ENCODE measurements at regions not wholly inside any gene's neighbourhood (a gene's known extent, or its start where the extent isn't known, plus 50 kb on each side); places are given as distances from the start of the nearest gene placed in this dataset.

DNA sequence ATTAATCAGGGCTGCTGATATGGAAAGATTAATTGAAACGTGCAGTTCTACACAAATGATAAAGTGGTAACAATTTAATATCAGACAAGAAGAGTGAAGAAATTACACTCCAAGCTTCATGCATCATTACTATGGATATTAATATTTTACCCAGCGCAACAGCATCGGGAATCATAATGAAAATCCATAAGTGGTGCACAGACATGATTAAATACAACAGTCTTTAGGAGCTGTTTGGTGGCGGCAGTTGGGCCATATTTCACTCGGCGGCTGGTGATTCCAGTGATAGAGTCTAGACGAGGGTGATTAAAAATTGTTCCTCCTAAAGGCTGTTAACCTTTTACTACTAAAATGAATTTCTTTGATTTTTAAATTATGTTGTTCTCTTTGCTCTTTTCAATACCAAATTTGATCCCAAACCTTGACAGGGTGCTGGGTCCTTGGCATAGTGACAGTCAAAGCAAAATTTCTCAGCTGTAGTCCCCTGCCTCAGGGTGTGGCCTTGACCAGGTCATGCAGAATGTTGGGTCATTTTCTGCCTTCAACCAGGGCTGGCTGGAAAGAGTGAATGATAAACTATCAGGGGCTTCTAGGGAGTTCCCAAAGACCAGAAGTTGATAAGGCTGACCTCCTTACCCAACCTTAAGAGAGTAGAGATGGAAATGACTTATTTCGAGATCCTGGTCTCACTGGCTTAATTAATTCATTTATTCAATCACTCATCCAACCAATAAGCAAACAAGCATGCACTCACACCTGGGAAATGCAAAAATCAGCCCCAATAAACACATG, 392.0 kb downstream of the IL20RB start:
- Mint-ChIP-seq H3K4me1 (no peaks in the 10 kb centered on the region), H3K4me3 (no peak overlapping the region), H3K9me3 (peaks cover 7% of the 10 kb centered on the region), H3K27ac (no peak overlapping the region), H3K36me3 (no peaks in the 10 kb centered on the region), H3K27me3 (no peaks in the 10 kb centered on the region)

DNA sequence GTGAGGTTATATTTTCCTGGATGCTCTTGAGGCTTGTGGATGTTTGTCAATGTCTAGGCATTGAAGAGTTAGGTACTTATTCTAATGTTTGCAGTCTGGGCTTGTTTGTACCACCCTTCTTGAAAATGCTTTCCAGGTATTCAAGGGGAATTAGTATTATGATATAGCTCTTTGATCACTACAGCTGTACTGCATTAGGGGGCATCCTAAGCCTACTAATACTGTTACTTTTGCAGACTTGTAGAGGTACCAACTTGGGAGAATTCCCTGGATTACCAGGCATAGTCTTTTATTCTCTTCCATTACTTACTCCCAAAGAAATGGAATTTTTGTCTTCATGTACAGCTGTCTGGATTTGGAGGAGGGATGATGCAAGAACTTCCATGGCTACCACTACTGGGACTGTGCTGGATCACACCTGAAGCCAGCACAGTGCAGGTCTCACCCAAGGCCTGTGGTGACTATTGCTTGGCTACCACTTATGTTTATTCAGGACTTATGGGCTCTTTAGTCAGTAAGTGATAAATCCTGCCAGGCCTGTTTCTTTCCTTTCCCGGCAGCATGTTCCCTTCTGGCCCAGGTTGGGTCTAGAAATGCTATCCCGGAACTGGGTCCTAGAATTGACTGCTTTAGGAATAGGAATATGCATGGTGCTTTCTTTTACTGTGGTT, 402.9 kb downstream of the IL20RB start:
- H3K27me3 Mint-ChIP-seq = no peaks in the 10 kb centered on the region
- no peaks in the 10 kb centered on the region for H3K36me3 Mint-ChIP-seq
- no peaks in the 10 kb centered on the region for H3K4me1 Mint-ChIP-seq
- H3K4me3 Mint-ChIP-seq = no peak overlapping the region
- H3K9me3 Mint-ChIP-seq = peaks cover 12% of the 10 kb centered on the region
- H3K27ac Mint-ChIP-seq = no peak overlapping the region

DNA sequence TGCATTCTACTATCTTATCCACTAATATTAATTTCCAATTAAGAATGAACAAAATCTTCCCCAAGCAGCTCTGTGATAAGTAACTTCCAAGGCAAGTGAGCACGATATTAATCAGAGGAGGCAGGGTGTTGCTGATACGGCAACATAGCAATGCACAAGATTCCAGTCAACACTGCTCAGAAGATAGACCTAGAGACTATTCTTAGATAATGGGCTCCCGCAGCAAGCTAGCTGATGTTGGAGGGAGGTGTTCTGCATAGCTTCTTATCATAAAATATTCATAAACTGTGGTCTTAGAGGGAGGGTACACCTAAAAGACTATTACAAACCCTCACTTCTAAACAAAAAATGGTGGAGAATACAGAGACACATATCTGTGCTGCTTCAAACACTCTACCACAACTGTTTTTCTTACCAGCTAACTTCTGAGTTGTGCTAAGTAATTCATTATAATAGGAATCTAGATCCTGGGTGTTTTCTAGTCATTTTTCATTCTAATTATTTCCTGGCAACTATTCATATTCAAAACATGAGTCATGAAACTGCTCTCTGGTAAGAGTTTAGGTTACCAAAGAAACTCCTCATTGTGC, 382.0 kb upstream of the SOX14 start:
- H3K36me3 Mint-ChIP-seq = peaks cover 1% of the 10 kb centered on the region
- H3K27ac Mint-ChIP-seq = no peak overlapping the region
- H3K4me1 Mint-ChIP-seq = no peaks in the 10 kb centered on the region
- H3K9me3 Mint-ChIP-seq = no peaks in the 10 kb centered on the region
- H3K27me3 Mint-ChIP-seq = no peaks in the 10 kb centered on the region
- H3K4me3 Mint-ChIP-seq = no peak overlapping the region

DNA sequence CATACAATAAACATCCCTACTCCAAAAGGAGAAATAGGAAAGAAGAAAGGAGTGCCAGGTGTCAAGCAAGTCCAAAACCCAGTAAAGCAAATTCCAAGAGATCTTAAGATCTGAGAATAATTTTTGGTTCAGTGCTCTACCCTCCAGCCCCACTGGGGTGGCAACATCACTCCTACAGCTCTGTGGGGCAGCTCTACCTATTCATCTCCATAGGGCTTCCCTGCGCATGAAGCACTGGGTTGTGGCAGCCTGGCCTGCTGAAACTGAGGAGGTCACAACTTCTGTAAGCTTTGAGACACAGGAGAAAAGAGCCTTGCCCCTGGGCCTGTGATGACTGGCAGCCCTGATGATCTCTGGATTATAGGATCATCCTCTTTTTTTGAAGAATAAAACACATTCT, 378.2 kb upstream of the SOX14 start:
- H3K27ac Mint-ChIP-seq = no peak overlapping the region
- H3K4me3 Mint-ChIP-seq = no peak overlapping the region
- no peaks in the 10 kb centered on the region for H3K27me3 Mint-ChIP-seq
- no peaks in the 10 kb centered on the region for H3K4me1 Mint-ChIP-seq
- H3K36me3 Mint-ChIP-seq = no peaks in the 10 kb centered on the region
- no peaks in the 10 kb centered on the region for H3K9me3 Mint-ChIP-seq

DNA sequence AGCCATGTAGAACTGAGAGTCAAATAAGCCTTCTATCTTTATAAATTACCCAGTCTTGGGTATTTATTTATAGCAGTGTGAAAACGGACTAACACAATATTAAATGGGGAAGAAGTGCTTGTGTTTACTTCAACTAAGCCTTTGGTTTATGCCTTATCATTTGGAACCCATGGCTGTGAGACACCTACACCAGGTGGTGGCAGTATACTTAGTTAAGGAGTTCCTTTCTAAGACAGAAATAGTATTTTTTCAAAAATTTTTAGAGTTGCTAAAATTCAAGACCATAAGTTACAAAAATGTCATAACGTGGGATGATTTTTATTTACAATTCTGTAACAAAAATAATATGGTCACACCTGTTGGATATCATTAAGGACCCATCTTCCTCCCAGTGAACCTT, 354.5 kb upstream of the SOX14 start:
- Mint-ChIP-seq H3K4me1 (no peaks in the 10 kb centered on the region), H3K9me3 (peaks cover 4% of the 10 kb centered on the region), H3K4me3 (no peak overlapping the region), H3K27me3 (peaks cover 2% of the 10 kb centered on the region), H3K27ac (no peak overlapping the region), H3K36me3 (no peaks in the 10 kb centered on the region)

DNA sequence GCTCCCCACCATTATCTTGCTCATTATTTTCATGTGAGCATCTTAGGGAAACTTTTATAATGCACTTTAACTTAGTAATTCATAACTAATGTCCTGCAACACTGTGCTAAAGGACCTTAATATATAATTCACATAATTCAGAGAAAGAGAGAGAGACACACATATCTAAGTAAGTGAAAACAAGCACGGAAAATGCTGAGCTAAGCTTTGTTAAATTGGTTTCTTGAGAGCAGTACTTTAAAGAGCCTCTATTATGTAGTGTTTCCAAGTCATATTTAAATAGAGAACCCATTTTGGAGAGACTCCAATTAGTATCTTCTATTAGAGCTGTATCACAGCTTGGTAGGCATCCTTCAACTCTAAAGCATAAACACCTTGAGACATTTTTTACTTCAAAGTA, 354.1 kb upstream of the SOX14 start:
- Mint-ChIP-seq H3K4me1 (no peaks in the 10 kb centered on the region), H3K9me3 (peaks cover 4% of the 10 kb centered on the region), H3K4me3 (no peak overlapping the region), H3K27me3 (peaks cover 2% of the 10 kb centered on the region), H3K27ac (no peak overlapping the region), H3K36me3 (no peaks in the 10 kb centered on the region)

DNA sequence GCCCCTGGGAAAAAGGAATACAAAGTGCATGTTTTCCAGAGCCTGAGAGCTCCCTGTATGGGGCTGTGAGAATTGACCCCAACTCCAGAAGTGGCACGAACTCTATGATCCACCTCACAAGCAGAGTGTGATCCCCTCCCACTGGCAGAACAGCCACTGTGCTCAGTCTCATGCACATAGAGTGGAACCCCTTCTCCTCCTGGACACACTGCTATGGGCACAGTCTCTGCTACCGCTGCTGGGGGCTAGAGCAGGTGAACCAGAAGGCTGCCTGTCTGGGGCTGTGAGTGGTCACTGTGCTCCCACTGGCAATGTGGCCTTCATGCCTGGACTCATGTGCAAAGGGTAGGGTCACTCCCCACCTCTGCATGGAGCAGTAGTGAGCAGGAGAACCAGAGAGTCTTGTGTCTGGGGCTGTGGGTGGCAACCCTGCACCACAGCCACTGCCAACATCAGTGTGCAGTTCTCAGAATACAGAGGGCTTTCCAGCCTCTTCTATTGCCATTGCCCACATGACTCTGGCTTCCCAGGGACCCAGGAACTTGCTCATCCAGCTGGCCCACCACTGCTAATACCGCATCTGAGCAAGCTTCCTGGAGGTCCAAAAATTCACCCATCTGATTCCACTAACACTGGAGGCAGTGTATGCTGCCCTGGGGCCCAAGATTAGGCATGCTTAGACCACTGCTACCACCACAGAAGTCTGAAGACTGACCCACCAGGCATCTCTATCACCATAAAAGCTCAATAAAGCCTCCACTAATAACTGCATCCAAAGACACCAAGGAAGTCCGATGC, 343.7 kb upstream of the SOX14 start:
- peaks cover 2% of the 10 kb centered on the region for H3K36me3 Mint-ChIP-seq
- H3K4me3 Mint-ChIP-seq = no peak overlapping the region
- H3K27me3 Mint-ChIP-seq = peaks cover 2% of the 10 kb centered on the region
- H3K27ac Mint-ChIP-seq = no peak overlapping the region
- H3K9me3 Mint-ChIP-seq = peaks cover 22% of the 10 kb centered on the region
- no peaks in the 10 kb centered on the region for H3K4me1 Mint-ChIP-seq

DNA sequence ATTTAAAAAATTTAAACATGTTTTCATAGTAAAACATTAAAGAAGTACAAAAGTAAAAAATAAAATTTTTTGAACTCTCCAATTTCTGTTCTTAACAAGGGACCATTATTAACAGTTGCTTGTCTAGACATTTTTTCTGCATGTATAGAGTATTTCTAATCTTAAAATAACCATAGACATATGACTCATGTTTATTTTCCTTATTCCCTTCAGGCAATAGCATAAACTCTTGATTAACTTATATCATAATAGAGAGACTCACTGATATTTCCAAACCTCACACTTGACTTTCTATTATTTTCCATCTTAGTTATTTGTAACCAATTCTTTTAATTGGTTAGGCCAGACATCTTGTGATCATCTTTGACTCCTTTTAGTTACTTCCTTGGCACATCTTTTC, 325.6 kb upstream of the SOX14 start:
- Mint-ChIP-seq H3K36me3 (no peaks in the 10 kb centered on the region), H3K9me3 (no peaks in the 10 kb centered on the region), H3K4me1 (no peaks in the 10 kb centered on the region), H3K27ac (no peak overlapping the region), H3K27me3 (no peaks in the 10 kb centered on the region), H3K4me3 (no peak overlapping the region)

DNA sequence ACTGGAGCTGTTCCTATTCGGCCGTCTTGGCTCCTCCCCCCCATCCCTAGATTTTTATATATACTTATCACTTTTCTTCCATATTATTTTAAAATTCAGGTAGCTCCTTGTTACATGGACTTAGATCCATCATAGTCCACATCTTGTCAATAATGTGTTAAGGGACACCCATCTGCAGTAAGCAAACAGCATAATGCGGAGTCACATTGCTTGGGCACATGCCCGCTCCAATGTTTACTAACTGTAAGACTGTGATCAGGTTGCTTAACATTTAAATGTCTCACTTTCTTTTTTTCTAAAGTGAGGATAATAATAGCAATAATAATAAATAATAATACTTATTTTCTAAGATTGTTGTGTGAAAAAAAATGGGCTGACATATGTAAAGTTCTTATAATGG, 303.2 kb upstream of the SOX14 start:
- Mint-ChIP-seq H3K27ac (no peak overlapping the region), H3K27me3 (no peaks in the 10 kb centered on the region), H3K4me3 (no peak overlapping the region), H3K9me3 (peaks cover 4% of the 10 kb centered on the region), H3K36me3 (no peaks in the 10 kb centered on the region), H3K4me1 (no peaks in the 10 kb centered on the region)

DNA sequence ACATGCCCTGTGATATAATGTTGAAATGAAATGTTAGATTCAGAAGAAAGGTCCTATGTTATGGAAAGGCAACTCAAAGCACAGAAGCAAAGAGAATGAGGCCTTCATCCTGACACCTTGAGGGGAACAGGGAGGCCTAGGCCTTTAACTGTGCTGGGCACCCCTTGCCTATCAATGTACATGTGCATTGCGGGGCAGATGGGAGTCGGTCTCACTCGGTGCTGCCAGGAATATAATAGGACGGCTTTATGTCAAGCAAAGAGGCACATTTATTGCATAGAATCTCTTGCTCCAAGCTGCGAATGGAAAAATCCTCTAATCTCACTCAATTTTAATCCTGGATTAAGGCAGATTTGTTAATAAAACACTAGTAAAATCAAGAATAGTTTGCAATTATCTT, 301.0 kb upstream of the SOX14 start:
- H3K27me3 Mint-ChIP-seq = no peaks in the 10 kb centered on the region
- H3K9me3 Mint-ChIP-seq = peaks cover 4% of the 10 kb centered on the region
- H3K36me3 Mint-ChIP-seq = no peaks in the 10 kb centered on the region
- H3K4me1 Mint-ChIP-seq = no peaks in the 10 kb centered on the region
- H3K27ac Mint-ChIP-seq = no peak overlapping the region
- H3K4me3 Mint-ChIP-seq = no peak overlapping the region

DNA sequence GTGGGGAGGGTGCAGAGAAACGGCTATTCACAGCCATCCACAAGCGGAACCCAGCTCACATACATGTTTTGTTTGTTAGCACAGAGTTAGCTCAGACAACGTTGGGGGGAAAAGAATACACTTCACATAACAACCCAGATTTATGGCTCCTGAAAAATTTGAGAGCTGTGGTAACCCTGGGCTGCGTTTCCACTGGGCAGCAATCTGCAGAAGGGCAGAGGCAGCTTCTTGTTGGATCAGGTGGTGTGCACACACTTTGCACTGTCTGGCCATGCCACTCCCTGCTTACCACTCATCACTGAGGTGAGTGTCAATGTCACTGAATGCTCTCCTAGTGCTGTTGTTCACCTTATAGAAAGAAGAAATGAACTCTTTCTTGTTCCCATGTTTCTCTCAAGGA, 299.8 kb upstream of the SOX14 start:
- H3K4me3 Mint-ChIP-seq = no peak overlapping the region
- no peaks in the 10 kb centered on the region for H3K27me3 Mint-ChIP-seq
- no peaks in the 10 kb centered on the region for H3K4me1 Mint-ChIP-seq
- H3K36me3 Mint-ChIP-seq = no peaks in the 10 kb centered on the region
- H3K27ac Mint-ChIP-seq = no peak overlapping the region
- peaks cover 4% of the 10 kb centered on the region for H3K9me3 Mint-ChIP-seq

DNA sequence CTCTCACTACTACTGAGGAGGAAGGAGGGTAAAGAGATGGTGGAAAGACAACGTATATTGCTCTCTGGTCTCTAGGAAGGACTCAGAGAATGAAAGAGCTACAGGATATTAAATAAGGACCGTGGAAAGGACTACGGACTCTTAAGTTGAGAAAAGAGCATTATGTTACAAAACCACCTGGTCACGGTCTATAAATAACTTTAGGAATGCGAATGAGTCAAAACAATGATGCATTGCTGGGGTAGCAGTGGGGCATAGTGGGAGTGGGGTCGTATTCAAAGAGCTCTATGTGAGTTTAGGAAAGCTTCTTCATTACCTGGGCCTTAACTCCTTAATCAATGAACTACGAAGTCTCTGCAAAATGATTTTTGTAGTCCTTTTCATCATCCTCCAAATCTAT, 295.7 kb upstream of the SOX14 start:
- Mint-ChIP-seq H3K9me3 (no peaks in the 10 kb centered on the region), H3K27me3 (no peaks in the 10 kb centered on the region), H3K4me3 (no peak overlapping the region), H3K4me1 (no peaks in the 10 kb centered on the region), H3K36me3 (no peaks in the 10 kb centered on the region), H3K27ac (no peak overlapping the region)

DNA sequence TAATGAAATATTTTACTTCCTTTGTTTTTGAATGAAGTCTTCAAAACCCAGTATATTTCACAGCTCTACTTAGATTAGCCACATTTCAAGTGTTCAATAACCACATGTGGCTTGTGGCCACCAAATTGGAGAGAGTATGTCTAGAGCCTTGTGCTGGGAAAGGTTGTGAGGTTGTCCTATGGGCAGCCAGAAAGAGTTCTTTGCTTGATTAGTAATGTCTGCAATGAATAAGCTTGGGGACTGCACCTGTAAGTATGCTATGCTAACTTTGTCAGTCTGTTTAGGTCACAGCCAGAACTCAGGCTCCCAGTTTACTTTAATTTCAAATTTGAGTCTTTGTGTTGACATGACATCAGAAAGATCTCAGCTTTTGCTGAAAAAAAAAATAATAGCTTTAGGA, 294.9 kb upstream of the SOX14 start:
- Mint-ChIP-seq H3K27ac (no peak overlapping the region), H3K27me3 (no peaks in the 10 kb centered on the region), H3K4me1 (no peaks in the 10 kb centered on the region), H3K36me3 (no peaks in the 10 kb centered on the region), H3K4me3 (no peak overlapping the region), H3K9me3 (no peaks in the 10 kb centered on the region)

DNA sequence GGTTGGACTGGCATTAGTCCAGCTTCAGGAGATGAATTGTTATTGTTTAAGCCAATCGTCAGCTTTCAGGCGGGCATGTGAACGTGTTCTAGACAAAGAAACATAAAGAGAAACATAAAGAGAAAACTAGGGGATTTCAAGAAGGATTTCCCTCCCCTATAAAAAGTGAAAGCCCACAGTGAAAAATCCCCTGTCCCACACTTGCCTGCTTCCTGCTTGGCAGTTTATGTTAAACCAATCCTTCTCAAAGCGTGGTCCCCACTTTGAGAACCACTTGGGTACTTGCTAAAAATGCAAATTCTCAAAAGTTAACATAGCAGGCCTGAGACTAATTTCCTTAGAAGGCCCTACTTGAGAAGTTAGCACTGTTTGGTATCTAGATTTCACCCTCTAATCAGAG, 293.0 kb upstream of the SOX14 start:
- H3K27ac Mint-ChIP-seq = no peak overlapping the region
- no peaks in the 10 kb centered on the region for H3K4me1 Mint-ChIP-seq
- no peaks in the 10 kb centered on the region for H3K36me3 Mint-ChIP-seq
- H3K9me3 Mint-ChIP-seq = peaks cover under 1% of the 10 kb centered on the region
- H3K27me3 Mint-ChIP-seq = no peaks in the 10 kb centered on the region
- H3K4me3 Mint-ChIP-seq = no peak overlapping the region

DNA sequence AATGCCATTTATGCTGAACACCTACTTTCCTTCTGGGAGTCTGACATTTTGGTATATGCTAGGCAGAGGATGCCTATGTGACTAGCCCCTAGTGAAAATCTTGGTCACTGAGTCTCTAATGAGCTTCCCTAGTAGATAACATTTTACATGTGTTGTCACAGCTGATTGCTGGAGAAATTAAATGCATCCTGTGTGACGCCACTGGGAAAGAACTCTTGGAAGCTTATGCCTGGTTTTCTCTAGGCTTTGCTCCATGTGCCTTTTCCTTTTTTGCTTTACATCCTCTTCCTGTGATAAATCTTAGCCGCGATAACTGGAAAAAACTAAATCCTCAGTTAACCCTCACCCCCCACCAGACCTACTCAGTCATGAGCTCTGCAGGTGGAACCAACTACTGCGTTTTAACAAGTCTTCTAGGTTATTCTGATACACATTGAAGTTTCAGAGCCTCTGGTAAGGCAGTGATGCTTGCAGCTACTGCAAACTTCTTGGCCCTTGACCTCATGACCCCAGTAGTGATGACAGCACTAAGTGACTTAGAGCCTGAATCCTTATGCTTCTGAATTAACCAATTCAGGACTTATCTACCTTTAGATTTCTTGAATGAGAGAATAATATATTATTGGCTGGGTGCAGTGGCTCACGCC, 292.4 kb upstream of the SOX14 start:
- Mint-ChIP-seq H3K27ac (no peak overlapping the region), H3K9me3 (peaks cover 6% of the 10 kb centered on the region), H3K36me3 (no peaks in the 10 kb centered on the region), H3K4me1 (no peaks in the 10 kb centered on the region), H3K27me3 (peaks cover 1% of the 10 kb centered on the region), H3K4me3 (no peak overlapping the region)
